Ecto neural progenitor cell (in vitro differentiated cells): ENCODE measurements at regions not wholly inside any gene's neighbourhood (a gene's known extent, or its start where the extent isn't known, plus 50 kb on each side); places are given as distances from the start of the nearest gene placed in this dataset.
"Not testable (repeated sequence)": the region's sequence is repeated elsewhere in the genome, so short reads cannot be mapped to it uniquely, and the experiment has no call there.

ENCODE experiments used
- DNase-seq: peaks from one replicate; pipeline ENCODE4 v3.0.0-alpha.2; 2018; ENCODE audit warnings: low spot score

DNA sequence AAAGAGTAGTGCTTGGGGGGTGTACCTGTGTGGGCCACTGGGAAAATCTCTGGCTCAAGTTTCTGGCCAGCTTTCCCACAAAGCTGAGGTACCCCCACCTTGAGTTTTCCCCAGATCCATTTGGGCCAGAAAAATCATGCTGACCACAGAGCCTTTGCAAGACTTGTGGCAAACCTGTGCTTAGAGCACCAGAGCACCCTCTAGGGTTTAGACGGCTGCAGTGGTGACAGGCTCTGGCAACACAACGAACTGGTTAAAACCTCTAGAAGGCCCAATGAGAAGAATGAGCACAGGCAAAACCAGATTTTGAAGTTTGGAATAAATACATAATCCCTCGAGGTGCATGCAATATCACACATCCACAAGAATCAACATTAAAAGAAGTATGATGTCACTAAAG lies 290.7 kb upstream of the FOLH1 start:
- no peak for DNase-seq

DNA sequence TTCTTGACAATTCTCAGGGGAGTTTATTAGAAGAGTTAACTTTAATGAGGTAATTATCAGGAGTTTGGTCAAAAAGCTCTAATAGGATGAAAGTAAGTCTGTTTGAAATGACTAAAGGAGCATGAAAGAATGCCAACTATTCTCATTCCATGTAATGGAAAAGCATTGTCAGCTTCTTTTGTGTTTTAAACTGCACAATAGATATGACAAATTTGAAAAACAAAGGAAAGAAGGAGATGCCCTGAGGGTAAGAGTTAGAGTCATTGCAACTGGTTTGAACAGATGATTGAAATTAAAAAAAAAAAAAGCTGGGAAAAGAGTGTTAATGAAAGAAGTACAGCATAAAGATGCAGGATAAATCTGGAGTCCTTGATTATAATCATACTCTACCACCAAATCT lies 296.8 kb upstream of the FOLH1 start:
- DNase-seq = no peak

DNA sequence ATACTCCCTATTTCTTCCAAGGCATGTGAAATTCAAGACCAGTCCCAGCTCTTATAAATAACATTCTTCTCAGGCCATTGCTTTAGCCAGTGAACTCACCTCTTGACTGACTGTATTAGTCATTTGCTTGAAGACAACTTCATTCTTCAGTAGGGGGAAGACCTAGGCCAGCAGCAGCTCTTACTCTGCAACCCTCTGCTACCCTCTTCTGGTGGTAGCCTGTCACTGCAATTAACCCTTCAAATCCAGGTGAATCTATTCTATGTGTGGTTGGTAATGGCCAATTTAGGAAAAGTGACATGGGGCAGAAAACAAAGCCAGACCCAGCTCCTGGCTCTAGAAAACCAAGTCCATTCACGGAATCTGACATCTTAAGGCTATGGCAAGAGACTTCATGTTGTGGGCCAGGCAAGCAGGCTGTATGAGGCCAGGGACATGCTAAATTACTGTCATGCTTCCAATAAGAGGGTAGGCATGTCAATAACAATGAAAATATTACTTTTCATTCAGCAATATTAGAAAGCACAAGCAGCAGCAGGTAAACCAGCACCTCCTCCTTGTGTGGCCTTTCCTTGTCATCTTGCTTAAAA lies 317.9 kb upstream of the FOLH1 start:
- DNase-seq = peak; percentile 38

DNA sequence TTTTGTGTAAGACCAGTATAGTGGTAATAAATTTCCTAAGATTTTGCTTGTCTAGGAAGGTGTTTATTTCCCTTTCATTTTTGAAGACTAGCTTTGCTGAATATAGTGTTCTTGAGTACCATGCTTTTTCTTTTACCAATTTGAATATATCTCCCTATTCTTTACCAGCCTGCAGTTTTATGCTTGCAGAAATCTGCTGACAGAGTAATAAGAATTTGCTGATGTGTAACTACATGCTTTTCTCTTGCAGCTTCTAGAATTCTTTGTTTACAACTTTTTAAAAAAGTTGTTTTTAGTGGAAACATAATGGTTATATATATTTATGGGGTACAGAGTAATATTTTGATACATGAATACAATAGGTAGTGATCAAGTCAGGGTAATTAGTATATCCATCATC lies 324.8 kb upstream of the FOLH1 start:
- DNase-seq = no peak

DNA sequence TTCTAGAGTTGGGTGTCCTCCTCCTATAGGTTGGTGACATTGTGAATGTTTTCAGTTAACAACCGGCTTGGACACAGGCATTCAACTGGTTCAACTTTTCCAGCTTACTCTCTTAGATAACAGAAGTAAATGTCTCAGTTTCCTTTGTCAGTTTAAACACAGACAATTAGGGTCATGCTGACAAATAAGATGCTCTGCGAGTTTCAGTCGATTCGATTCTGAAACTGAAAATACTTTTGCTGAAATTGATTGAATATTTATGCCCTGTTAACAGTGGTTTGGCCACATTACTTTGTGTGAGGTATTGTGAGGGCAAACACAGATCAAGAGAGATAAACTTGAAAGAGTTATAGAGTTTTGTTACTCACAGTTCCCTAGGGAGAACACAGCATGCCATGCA lies 330.5 kb upstream of the FOLH1 start:
- not testable (repeated sequence) for DNase-seq

DNA sequence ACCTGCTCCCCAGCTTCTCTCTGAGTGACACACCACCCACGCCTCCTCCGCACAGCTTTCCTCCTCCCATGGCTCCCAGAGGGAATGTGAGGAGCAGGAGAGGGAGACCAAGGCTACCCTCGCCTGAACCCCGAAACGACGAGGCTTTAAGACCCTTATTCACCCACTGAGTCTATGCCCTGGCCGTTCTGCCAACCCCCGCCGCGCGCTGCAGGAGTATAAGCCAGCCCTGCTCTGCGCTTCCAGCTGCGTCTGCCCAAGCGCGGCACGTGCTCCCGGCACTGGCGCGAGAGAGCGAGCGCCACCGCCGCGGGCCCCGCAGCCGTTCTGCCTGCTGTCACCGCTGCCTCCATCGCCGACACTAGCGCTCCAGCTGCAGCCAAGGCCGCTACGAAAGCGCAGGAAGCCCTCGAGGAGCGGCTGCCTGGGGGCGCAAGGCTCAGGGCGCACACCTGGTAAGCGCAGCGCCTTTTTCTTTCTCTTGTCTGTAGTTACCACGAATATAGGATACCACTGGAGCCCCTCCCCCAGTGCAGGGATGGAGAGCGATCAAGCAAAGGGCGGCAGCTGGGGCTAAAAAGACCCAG lies 350.0 kb upstream of the FOLH1 start:
- DNase-seq = not testable (repeated sequence)

DNA sequence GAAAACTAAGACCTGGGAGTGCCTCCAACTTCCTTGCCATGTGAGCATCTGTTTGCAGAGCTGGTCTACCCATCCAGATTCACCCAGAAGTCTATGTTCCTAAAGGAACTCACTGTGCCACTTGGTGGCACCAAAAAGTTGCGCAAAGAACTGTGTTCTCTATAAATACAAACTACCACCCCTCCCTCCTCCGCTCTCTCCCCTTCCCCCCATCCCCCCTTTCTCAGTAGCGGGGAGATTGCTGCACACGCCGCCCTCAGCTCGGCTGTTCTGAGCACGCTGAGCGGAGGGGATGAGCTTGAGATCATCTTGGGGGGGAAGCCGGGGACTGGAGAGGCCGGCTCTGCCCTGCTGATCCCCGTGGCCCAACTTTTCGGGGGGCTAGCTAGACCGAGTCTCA lies 352.2 kb upstream of the FOLH1 start:
- not testable (repeated sequence) for DNase-seq

DNA sequence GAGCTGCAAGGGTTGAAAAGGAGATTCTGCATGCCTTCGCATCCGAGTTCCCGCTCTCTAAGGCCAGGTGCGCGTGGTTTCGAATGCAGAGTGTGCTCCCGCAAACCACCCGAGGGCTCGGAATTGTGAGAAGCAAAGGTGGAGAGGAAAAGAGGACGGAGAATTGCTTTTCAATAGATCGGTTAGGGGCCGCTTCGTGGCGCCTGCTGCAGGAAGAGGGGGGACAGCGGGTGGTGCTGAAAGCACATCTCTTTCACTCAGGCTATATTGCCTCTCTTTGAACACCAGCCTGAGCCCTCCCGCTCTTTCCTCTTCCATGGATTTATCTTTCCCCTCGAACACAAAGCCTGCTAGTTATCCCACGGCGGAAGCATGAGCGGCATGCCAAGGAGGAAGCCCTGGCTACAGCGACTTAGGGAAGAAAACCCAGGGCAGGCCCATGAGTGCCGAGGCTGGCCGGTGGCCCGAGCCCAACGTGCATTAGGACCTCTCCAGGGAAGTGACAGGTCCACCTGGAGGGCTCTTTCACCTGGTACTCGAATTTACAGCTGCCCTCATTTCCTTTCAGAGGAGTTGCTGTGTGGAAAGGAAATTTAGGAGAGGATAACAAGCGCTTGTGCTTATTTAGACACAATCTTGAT lies 353.0 kb upstream of the FOLH1 start:
- not testable (repeated sequence) for DNase-seq

DNA sequence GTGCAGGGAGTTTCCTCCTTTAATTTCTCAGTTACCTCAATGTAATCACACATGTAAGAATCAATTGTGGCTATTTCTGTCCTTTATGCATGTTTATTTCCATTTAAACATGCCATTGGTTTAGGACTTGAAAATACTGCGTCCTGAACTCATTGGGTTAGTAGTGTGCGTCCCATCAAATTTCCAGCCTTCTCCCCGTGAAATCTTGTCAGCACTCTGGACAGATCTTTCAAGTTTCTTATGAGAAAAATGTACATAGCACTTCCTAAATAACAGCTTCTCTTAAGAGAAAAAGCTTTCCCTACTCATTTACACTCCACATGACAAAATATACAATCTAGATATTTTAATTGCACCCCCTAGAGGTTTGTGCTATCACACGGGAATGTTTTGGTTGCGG lies 353.9 kb upstream of the FOLH1 start:
- DNase-seq = not testable (repeated sequence)

DNA sequence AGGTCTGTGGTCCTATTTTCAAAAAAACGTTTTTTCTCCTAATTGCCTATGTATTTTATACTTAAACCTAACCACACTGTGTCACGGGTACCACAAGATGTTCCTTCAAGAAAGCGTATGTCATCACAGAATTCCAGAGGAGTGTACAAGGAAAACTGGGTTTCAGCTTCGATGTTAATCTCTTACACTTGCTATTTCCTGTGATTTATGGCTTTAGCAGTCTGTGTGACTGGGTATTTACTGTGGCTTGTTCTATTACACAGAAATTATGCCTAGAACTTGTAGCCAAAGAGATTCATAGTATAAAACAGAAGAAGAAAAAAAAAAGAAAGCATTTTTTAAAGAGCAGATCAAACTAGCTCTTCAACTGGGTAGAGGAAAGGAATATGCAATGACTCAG lies 371.1 kb upstream of the FOLH1 start:
- DNase-seq = not testable (repeated sequence)

DNA sequence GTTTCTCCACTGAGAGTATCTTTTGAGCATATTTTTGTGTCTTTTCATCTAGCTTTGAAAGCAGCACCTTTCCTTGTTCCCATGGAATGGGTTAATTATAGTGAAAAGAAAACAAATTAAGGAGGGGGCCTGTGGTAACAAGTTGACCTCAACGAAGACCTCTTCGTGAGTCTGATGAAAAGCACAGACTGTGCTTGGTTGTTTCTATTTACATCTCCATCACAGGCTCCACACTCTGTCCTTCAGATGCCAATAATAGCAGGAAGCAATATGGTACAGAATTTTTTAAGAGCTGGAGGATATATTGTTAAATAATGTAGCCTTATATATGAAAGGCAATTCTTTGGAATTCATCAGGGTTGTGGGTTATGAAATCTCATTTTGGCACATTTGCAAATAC lies 366.7 kb upstream of the OR4C13 start:
- DNase-seq = not testable (repeated sequence)

DNA sequence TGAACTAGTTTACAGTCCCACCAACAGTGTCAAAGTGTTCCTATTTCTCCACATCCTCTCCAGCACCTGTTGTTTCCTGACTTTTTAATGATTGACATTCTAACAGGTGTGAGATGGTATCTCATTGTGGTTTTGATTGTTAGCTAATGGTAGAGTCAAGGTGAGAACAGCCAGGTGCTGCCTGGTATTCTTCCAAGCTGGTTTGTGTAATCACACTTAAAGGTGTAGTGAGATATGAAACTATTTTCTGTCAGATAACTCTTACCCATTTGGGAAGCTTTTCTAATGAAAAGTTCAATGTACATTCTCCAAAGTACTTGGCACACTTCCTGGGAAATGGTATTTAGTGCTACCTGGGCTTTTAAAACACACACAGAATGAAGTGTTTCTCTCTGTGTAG lies 343.3 kb upstream of the OR4C13 start:
- not testable (repeated sequence) for DNase-seq

DNA sequence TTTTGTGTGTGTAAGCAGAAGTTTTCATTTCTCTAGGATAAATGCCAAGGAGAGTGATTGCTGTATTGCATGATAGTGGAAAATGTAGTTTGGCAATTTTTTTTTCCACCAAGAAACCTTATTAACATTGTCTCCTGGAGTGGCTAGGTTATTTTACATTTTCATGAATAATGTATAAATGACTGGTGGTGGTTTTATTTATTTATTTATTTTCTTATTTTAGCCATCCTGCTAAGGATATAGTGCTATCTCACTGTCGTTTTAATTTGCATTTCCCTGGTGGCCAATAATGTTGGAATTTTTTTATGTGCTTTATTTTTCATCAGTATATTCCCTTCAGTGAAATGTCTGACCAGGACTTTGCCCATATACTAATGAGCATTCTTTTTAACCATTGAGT lies 328.3 kb upstream of the OR4C13 start:
- not testable (repeated sequence) for DNase-seq

DNA sequence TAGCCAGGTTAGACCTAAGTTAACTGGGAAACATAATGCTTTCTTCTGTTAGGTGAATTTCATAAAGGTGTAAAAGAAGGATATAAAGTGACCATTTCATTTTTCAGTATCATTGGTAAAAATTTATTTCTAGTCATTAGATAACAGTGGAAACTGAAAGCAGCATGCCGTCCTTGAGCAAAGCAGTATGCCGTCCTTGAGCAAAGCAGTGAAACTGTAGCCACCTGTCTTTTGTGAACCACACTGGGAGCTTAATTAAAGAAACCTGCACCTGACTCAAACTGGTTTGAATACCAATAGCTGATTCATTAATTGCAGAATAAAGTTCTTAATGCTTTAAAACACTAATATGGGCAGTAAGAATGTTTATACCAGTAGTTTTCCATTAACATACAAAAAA lies 281.5 kb upstream of the OR4C13 start:
- not testable (repeated sequence) for DNase-seq

DNA sequence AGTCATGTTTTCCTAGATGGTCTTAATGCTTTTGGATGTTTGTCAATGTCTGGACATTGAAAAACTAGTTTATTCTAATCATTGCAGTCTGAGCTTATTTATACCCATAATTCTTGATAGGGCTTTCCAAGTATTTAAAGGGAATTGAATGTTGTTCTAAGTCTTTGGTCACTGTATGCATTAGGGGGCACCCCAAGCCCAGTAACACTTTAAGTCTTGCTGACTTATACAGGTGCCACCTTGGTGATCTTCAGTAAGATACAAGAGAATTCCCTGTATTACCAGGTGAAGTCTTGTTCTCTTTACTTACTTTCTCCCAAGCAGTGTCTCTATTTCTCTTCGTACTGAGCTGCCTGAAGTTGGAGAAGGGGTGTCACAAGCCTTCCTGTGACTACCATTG lies 250.1 kb upstream of the OR4C13 start:
- not testable (repeated sequence) for DNase-seq

DNA sequence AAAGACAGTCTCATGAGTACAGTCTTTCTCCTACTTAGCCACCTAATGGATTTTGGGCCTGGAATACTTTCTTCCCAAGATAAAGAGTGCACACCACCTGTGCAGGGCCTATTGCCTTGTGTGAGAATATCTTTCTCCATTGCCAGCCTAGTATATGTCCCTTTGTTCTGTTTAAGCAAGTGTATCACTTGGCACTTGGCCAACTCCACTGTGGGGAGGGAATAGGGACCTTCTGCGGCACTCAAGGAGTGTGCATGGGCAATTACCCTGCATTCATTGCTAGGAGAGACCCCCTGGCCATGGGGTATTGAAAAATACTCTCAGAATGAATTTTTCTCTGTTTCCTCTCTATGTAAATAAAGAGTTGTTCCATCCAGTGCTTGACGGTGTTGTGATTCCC lies 201.7 kb upstream of the OR4C13 start:
- not testable (repeated sequence) for DNase-seq

DNA sequence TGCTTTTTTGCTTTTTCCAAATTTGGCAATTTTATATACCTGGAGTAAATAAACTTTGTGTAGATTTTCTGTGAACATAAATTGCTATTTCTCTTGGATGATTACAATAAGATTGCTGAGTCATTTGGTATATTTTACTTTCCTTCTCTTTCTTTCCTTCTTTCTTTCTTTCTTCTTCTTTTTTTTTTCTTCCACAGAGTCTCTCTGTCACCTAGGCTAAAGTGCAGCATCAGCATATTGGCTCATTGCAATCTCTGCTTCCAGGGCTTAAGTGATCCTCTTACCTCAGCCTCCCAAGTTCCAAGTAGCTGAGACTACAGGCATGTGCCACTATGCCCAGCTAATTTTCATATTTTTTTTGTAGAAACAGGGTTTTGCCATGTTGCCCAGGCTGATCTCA lies 201.2 kb upstream of the OR4C13 start:
- not testable (repeated sequence) for DNase-seq

DNA sequence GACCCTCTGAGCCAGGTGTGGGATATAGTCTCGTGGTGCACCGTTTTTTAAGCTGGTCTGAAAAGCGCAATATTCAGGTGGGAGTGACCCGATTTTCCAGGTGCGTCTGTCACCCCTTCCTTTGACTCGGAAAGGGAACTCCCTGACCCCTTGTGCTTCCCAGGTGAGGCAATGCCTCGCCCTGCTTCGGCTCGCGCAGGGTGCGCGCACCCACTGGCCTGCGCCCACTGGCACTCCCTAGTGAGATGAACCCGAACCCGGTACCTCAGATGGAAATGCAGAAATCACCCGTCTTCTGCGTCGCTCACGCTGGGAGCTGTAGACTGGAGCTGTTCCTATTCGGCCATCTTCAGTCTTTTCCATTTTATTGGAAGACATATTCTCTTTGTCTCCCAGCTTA lies 171.4 kb upstream of the OR4C13 start:
- DNase-seq = not testable (repeated sequence)

DNA sequence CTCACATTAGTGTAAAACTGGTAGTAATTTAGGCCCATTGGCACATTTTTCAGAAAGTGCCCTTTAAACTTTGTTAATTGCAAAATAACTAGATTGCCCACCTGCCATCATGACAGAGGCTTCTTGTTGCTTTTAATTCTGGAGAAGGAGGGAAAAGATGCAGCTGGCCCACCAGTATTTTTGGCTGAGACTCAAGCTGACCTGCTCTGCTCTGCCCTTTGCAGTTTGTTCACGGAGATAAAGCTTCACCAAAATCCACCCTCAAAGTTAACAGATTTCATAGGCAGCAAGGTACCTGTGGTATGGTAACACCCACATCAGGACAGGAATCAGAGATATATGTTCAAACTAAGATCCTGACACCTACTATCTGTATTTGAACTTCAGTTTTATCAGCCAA lies 170.2 kb upstream of the OR4C13 start:
- not testable (repeated sequence) for DNase-seq

DNA sequence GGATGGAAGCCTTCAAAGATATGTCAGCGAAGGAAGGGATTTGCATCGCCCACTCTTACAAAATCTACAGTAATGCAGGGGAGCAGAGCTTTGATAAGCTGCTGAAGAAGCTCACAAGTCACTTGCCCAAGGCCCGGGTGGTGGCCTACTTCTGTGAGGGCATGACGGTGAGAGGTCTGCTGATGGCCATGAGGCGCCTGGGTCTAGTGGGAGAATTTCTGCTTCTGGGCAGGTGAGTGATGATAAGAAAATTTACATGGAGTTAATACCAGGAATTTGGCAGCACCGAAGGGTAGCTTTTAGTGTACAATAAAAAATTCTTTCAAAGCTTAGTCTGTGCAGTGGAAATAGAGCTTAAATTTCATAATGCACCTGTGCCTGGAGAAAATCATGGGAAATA lies 168.3 kb upstream of the OR4C13 start:
- not testable (repeated sequence) for DNase-seq

DNA sequence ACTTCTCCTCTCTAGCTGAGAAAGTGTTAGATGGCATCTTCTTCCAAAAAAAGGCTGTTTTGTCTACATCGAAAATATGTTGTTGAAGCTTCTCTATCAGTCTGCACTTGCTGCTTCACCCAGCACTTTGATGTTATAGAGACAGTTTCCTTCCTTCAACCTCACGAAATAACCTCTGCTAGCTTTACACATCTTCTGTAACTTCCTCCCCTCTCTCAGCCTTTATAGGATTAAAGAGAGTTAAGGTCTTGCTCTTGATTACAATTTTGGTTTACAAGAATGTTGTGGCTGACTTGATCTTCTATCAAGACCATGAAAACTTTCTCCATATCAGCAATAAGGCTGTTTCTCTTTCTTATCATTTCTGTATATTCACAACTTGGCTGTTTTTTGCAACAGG lies 162.4 kb upstream of the OR4C13 start:
- not testable (repeated sequence) for DNase-seq

DNA sequence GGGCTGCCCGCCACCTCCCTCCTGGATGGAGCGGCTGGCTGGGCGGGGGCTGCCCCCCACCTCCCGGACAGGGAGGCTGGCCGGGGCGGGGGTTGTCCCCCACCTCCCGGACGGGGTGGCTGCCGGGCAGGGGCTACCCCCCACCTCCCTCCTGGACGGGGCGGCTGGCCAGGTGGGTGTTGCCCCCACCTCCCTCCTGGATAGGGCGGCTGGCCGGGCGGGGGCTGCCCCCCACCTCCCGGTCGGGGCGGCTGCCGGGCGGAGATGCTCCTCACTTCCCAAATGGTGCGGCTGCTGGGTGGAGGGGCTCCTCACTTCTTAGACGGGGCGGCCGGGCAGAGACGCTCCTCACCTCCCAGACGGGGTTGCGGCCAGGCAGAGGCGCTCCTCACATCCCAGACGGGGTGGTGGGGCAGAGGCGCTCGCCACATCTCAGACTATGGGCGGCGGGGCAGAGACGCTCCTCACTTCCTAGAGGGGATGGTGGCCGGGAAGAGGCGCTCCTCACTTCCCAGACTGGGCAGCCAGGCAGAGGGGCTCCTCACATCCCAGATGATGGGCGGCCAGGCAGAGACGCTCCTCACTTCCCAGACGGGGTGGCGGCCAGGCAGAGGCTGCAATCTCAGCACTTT lies 153.9 kb upstream of the OR4C13 start:
- DNase-seq = not testable (repeated sequence)
